Spleen (tissue), 7 donors: ENCODE measurements at regions not wholly inside any gene's neighbourhood (a gene's known extent, or its start where the extent isn't known, plus 50 kb on each side); places are given as distances from the start of the nearest gene placed in this dataset.

Source experiments
- CTCF ChIP-seq, 11 experiments: fragments of 200-600 bp in 7 of 11; fragments of 450-650 bp in 4 of 11; sonication (generic) in 4 of 11; IDR thresholded peaks in 8 of 11; conservative IDR thresholded peaks in 3 of 11; 1 replicate in 7 of 11; 2 replicates in 4 of 11; pipeline versions ENCODE4 v1.4.0 to v1.8.0; 2016 to 2021; ENCODE audit warnings: antibody characterized with exemption in 11 of 11, inconsistent platforms in 4 of 11, mild to moderate bottlenecking in 1 of 11
- POLR2A ChIP-seq, 3 donors: fragments of 450-650 bp; IDR thresholded peaks; one replicate each; pipeline ENCODE4 v1.5.1; 2017; ENCODE audit warnings: antibody characterized with exemption in 3 of 3, mild to moderate bottlenecking in 1 of 3
- POLR2AphosphoS5 ChIP-seq, 3 donors: sonication (generic); formaldehyde crosslinking; IDR thresholded peaks; one replicate each; pipeline ENCODE4 v1.5.1; 2017; ENCODE audit warnings: antibody characterized with exemption in 3 of 3
- donor health status: DM: no; HTN: no; CAD: no; lungs with moderate emphysema.
- donor health status: DM: no; HTN: no; CAD: no.
- donor health status: DM: no; HTN: no; CAD: no.

DNA sequence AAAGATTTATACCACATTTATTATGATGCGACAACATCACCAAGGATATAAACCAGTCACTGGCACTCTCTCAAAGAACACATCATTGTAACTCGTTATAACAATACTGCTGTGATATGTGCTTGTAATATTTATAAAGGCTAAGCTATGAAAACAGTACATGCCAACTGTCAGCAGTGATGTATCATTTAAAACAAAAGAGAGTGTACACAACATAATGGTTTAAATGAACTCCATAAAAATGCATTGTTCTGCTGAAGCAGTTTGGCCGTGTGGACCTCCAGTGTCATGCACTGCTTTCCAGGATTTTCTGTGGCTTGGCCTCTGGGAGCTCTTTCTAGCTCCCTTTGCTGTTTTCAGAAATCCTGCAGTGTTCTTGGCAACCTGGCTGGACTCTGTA lies 215.6 kb downstream of the MTX2 start:
- TF ChIP-seq CTCF (IDR thresholded peaks at IDR 0.05 in 8 of 11, conservative IDR thresholded peaks at IDR 0.05 in 3 of 11) (no peak), POLR2AphosphoS5 (IDR thresholded peaks at IDR 0.05) (no peak), POLR2A (IDR thresholded peaks at IDR 0.05) (no peak)
